Kidney epithelial cell (primary cell): ENCODE measurements at regions not wholly inside any gene's neighbourhood (a gene's known extent, or its start where the extent isn't known, plus 50 kb on each side); places are given as distances from the start of the nearest gene placed in this dataset.

Source experiments
- DNase-seq: peaks from one replicate; pipeline ENCODE4 v3.0.0-alpha.2; 2010; ENCODE audit warnings: low read depth
- H3K27me3 ChIP-seq: 2 replicates; pipeline ENCODE4 v1.6.0; 2011; ENCODE audit warnings: low read length; ENCODE audit not compliant: control insufficient read depth, insufficient read depth
- H3K36me3 ChIP-seq: 2 replicates; pipeline ENCODE4 v1.5.1; 2011; ENCODE audit warnings: low read length; ENCODE audit not compliant: control insufficient read depth, insufficient read depth
- H3K4me3 ChIP-seq: 2 replicates; pipeline ENCODE4 v1.5.1; 2011; ENCODE audit warnings: low read depth, mild to moderate bottlenecking, control low read depth, low read length
- CTCF ChIP-seq: IDR thresholded peaks from 2 replicates; pipeline ENCODE4 v1.5.1; 2011; ENCODE audit warnings: mild to moderate bottlenecking, moderate library complexity, low read length, control low read depth, inconsistent platforms; ENCODE audit not compliant: insufficient read depth, poor library complexity, severe bottlenecking

DNA sequence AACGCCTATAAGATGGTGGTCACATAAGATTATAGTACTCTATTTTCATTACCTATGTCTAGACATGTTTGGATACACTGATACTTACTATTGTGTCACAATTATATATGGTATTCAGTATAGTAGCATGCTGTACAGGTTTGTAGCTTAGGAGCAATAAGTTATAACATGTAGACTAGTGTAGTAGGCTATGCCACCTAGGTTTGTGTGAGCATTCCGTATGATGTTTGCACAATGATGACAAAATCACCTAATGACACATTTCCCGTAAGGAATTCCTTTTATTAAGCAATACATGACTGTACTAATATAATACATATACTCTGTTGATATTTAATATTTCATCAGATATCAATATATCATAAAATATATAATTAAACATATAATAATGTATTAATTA, 540.7 kb downstream of the BMP2 start:
- H3K36me3 ChIP-seq: no peaks in the 10 kb centered on the region
- no peak for TF ChIP-seq CTCF
- no peak for DNase-seq
- H3K4me3 ChIP-seq: no peak overlapping the region
- H3K27me3 ChIP-seq: no peaks in the 10 kb centered on the region

GRCh38 chr20:7313047-7313446, 545.6 kb downstream of the BMP2 start:
- no peak for TF ChIP-seq CTCF
- Histone ChIP-seq H3K27me3 (no peaks in the 10 kb centered on the region), H3K36me3 (no peaks in the 10 kb centered on the region), H3K4me3 (no peak overlapping the region)
- DNase-seq: no peak

- no peak overlapping the region for H3K4me3 ChIP-seq
- no peaks in the 10 kb centered on the region for H3K27me3 ChIP-seq
- no peak for DNase-seq
- TF ChIP-seq CTCF: no peak
- no peaks in the 10 kb centered on the region for H3K36me3 ChIP-seq
Observed at GRCh38 chr20:7323957-7324356, 556.5 kb downstream of the BMP2 start.

DNA sequence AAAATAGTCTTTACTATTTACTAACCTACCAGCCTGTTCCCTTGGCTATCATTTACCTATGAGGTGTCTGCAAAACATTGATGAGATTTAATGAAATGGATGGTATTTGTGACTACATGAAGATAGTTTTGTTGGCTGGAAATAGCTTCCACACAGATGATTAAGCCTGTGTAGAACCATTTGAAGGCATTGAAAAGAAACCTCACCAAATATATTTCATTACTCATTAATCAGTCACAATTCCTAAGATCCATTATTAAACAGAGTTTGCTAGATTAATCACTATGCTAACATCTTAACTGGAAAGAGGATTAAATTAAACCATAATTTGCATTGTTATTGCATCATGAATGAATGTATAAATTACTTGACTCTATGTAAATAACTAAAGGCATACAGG, 560.3 kb downstream of the BMP2 start:
- no peak for DNase-seq
- no peak for TF ChIP-seq CTCF
- Histone ChIP-seq H3K4me3 (no peak overlapping the region), H3K36me3 (no peaks in the 10 kb centered on the region), H3K27me3 (no peaks in the 10 kb centered on the region)

DNA sequence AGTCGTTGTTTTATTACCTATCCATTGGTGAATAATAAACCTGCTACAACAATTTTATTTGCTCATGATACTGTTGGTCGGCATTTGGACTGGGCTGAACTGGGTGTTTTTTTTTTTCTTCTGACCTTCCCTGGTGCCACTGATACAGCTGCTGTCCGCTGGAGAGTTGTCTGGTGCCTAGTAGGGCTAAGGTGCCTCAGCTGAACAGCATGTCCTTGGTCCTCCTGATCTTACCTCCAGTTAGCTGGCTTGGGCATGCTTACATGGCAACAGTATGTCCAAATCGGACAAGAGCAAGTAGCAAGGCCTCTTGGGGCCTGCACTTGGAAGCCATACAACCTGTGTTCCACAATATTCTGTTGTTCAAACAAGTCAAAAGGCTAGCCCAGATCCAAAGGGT, 563.4 kb downstream of the BMP2 start:
- H3K27me3 ChIP-seq: no peaks in the 10 kb centered on the region
- no peak for TF ChIP-seq CTCF
- no peaks in the 10 kb centered on the region for H3K36me3 ChIP-seq
- DNase-seq: no peak
- no peak overlapping the region for H3K4me3 ChIP-seq

- Histone ChIP-seq H3K4me3 (no peak overlapping the region), H3K27me3 (no peaks in the 10 kb centered on the region), H3K36me3 (no peaks in the 10 kb centered on the region)
- no peak for TF ChIP-seq CTCF
- DNase-seq: no peak
Observed at GRCh38 chr20:7332169-7332568, 564.7 kb downstream of the BMP2 start.
